Chondrocyte (in vitro differentiated cells): ENCODE measurements at regions not wholly inside any gene's neighbourhood (a gene's known extent, or its start where the extent isn't known, plus 50 kb on each side); places are given as distances from the start of the nearest gene placed in this dataset.

Source experiments
- DNase-seq: peaks from one replicate; pipeline ENCODE4 v3.0.0; 2021; ENCODE audit warnings: mixed read lengths, low spot score
- H3K27ac Mint-ChIP-seq: one replicate; pipeline ENCODE4 v1.8.0; 2021; ENCODE audit warnings: mild to moderate bottlenecking, moderate library complexity, mixed read lengths; ENCODE audit not compliant: unreplicated experiment
- H3K27me3 Mint-ChIP-seq: 2 replicates; pipeline ENCODE4 v1.8.0; 2021; ENCODE audit warnings: low read depth, mixed read lengths
- H3K36me3 Mint-ChIP-seq: 2 replicates; pipeline ENCODE4 v1.8.0; 2021; ENCODE audit warnings: low read depth, mixed read lengths
- H3K4me1 Mint-ChIP-seq: 2 replicates; pipeline ENCODE4 v1.8.0; 2021; ENCODE audit warnings: low read depth, mild to moderate bottlenecking, mixed read lengths
- H3K4me3 Mint-ChIP-seq: one replicate; pipeline ENCODE4 v1.8.0; 2021; ENCODE audit warnings: mild to moderate bottlenecking, moderate library complexity, mixed read lengths; ENCODE audit not compliant: unreplicated experiment
- H3K9me3 Mint-ChIP-seq: 2 replicates; pipeline ENCODE4 v1.8.0; 2021; ENCODE audit warnings: low read depth, mixed read lengths
- TF ChIP-seq, protein P1 (sequence below): fragments of 200-600 bp; sonication (generic); IDR thresholded peaks from 2 replicates; pipeline ENCODE4 v1.5.0; 2021; ENCODE audit warnings: antibody characterized with exemption, mild to moderate bottlenecking, moderate library complexity

DNA sequence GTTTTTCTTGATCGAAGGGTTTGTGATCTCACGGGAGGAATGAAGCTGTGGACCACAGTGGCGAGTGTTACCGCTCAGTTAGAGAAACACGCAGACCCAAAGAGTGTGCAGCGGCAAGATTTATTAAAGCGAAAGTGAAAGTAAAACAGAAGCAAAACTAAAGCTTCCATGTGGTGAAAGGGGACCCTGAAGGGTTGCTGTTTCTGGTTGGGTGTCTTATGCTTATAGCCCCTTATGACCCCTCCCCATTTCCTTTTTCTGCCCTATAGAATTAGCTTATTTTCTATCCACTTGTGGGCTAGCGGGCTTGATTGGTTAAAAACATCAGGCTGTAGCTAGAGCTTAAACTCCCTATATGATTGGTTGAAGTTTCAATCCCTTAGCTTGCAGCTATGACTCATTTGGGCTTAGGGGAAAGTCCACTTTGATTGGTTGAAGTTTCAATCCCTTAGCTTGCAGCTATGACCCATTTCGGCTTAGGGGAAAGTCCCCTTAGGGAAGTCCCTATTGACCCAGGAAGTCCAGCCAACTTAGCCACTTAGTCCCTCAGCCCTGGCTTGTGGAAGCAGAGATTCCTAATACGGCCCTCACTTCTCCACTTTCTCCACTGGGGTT is 171.2 kb upstream of the NWD2 start:
- no peak overlapping the region for H3K4me3 Mint-ChIP-seq
- no peaks in the 10 kb centered on the region for H3K36me3 Mint-ChIP-seq
- TF ChIP-seq, protein P1, sequence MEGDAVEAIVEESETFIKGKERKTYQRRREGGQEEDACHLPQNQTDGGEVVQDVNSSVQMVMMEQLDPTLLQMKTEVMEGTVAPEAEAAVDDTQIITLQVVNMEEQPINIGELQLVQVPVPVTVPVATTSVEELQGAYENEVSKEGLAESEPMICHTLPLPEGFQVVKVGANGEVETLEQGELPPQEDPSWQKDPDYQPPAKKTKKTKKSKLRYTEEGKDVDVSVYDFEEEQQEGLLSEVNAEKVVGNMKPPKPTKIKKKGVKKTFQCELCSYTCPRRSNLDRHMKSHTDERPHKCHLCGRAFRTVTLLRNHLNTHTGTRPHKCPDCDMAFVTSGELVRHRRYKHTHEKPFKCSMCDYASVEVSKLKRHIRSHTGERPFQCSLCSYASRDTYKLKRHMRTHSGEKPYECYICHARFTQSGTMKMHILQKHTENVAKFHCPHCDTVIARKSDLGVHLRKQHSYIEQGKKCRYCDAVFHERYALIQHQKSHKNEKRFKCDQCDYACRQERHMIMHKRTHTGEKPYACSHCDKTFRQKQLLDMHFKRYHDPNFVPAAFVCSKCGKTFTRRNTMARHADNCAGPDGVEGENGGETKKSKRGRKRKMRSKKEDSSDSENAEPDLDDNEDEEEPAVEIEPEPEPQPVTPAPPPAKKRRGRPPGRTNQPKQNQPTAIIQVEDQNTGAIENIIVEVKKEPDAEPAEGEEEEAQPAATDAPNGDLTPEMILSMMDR, result no peak
- peaks cover 10% of the 10 kb centered on the region for H3K9me3 Mint-ChIP-seq
- H3K27me3 Mint-ChIP-seq, result no peaks in the 10 kb centered on the region
- no peak overlapping the region for H3K27ac Mint-ChIP-seq
- no peaks in the 10 kb centered on the region for H3K4me1 Mint-ChIP-seq
- DNase-seq, result no peak

DNA sequence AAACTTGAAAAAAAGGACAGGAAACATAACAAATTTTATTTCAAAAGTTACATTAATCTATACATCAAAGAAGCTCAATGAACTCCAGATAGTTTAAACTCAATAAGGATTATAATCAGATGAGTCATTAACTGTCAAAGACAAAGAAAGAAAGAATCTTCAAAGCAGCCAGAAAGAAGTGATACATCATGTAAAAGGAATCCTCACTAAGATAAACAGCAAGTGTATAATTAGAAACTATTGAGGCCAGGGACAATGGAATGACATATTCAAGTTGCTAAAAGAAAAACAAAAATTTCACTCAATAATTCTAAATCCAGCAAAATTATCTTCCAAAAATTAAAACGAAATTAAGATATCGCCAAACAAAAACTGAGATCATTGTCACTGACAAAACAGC is 161.6 kb upstream of the NWD2 start:
- Mint-ChIP-seq H3K4me3 (no peak overlapping the region), H3K9me3 (peaks cover 42% of the 10 kb centered on the region), H3K36me3 (peaks cover 3% of the 10 kb centered on the region), H3K4me1 (no peaks in the 10 kb centered on the region), H3K27ac (no peak overlapping the region), H3K27me3 (no peaks in the 10 kb centered on the region)
- no peak for DNase-seq
- TF ChIP-seq, protein P1, result no peak

GRCh38 chr4:37095925-37096324 is 148.6 kb upstream of the NWD2 start:
- Mint-ChIP-seq H3K27me3 (peaks cover 2% of the 10 kb centered on the region), H3K9me3 (peaks cover 3% of the 10 kb centered on the region), H3K27ac (no peak overlapping the region), H3K4me3 (no peak overlapping the region), H3K4me1 (no peaks in the 10 kb centered on the region), H3K36me3 (no peaks in the 10 kb centered on the region)
- DNase-seq, result no peak
- TF ChIP-seq, protein P1, result no peak

- peaks cover 2% of the 10 kb centered on the region for H3K27me3 Mint-ChIP-seq
- no peaks in the 10 kb centered on the region for H3K36me3 Mint-ChIP-seq
- peaks cover 3% of the 10 kb centered on the region for H3K9me3 Mint-ChIP-seq
- TF ChIP-seq, protein P1, result no peak
- no peak overlapping the region for H3K4me3 Mint-ChIP-seq
- no peaks in the 10 kb centered on the region for H3K4me1 Mint-ChIP-seq
- no peak overlapping the region for H3K27ac Mint-ChIP-seq
- DNase-seq, result no peak
Observed at GRCh38 chr4:37101182-37101581, 143.4 kb upstream of the NWD2 start.

GRCh38 chr4:37101686-37102085 is 142.9 kb upstream of the NWD2 start:
- H3K27me3 Mint-ChIP-seq, result peaks cover 2% of the 10 kb centered on the region
- H3K27ac Mint-ChIP-seq, result no peak overlapping the region
- no peaks in the 10 kb centered on the region for H3K36me3 Mint-ChIP-seq
- H3K4me1 Mint-ChIP-seq, result no peaks in the 10 kb centered on the region
- peaks cover 3% of the 10 kb centered on the region for H3K9me3 Mint-ChIP-seq
- DNase-seq, result no peak
- TF ChIP-seq, protein P1, result no peak
- H3K4me3 Mint-ChIP-seq, result no peak overlapping the region
